ENCODE measurements at regions not wholly inside any gene's neighbourhood (a gene's known extent, or its start where the extent isn't known, plus 50 kb on each side); places are given as distances from the start of the nearest gene placed in this dataset.
"Not testable (repeated sequence)": the region's sequence is repeated elsewhere in the genome, so short reads cannot be mapped to it uniquely, and the experiment has no call there.

DNA sequence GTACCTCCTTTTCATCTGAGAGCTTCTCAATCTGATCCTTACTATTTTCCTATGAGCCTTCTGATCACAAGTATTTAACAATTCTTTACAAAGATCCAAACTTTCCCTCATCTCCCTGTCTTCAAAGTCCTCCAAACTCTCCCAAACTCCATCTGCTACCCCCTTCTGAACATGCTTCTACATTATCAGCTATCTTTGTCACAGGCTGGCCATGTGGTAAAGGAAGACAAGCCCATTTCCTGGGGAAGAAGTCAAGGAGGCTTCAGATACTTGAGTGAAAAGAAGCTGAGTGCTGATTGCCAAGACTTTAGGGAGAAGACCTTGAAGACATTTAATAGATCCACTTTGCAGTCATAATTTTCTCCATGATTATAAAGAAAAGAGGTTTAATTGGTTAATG lies 231.4 kb downstream of the CWH43 start:
- no peaks in the 10 kb centered on the region for H3K27me3 ChIP-seq
- H3K4me1 ChIP-seq (ENCODE audit: insufficient read depth): no peaks in the 10 kb centered on the region
- H3K9me3 ChIP-seq (ENCODE audit: low read depth): peaks cover 5% of the 10 kb centered on the region
- TF ChIP-seq EZH2 (IDR thresholded peaks at IDR 0.05; ENCODE audit: borderline replicate concordance) (no peak), EZH2phosphoT487 (IDR thresholded peaks at IDR 0.05; ENCODE audit: low read depth, severe bottlenecking, unreplicated experiment) (no peak)
- TF ChIP-seq, protein P1, sequence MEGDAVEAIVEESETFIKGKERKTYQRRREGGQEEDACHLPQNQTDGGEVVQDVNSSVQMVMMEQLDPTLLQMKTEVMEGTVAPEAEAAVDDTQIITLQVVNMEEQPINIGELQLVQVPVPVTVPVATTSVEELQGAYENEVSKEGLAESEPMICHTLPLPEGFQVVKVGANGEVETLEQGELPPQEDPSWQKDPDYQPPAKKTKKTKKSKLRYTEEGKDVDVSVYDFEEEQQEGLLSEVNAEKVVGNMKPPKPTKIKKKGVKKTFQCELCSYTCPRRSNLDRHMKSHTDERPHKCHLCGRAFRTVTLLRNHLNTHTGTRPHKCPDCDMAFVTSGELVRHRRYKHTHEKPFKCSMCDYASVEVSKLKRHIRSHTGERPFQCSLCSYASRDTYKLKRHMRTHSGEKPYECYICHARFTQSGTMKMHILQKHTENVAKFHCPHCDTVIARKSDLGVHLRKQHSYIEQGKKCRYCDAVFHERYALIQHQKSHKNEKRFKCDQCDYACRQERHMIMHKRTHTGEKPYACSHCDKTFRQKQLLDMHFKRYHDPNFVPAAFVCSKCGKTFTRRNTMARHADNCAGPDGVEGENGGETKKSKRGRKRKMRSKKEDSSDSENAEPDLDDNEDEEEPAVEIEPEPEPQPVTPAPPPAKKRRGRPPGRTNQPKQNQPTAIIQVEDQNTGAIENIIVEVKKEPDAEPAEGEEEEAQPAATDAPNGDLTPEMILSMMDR (IDR thresholded peaks at IDR 0.05; ENCODE audit: poor library complexity): no peak
- no peaks in the 10 kb centered on the region for H3K79me2 ChIP-seq
- no peak overlapping the region for H3K4me2 ChIP-seq
- no peaks in the 10 kb centered on the region for H4K20me1 ChIP-seq (ENCODE audit: insufficient read depth, poor library complexity, severe bottlenecking)
- DNase-seq (ENCODE audit: low spot score): no peak
- H3K4me3 ChIP-seq: no peak overlapping the region
- no peaks in the 10 kb centered on the region for H3K36me3 ChIP-seq (replicated peaks; ENCODE audit: insufficient read depth, low read depth)
- H3K9me2 ChIP-seq (replicated peaks; ENCODE audit: insufficient read depth): no peaks in the 10 kb centered on the region
- no peak overlapping the region for H2AFZ ChIP-seq
- H3K27ac ChIP-seq: no peak overlapping the region

DNA sequence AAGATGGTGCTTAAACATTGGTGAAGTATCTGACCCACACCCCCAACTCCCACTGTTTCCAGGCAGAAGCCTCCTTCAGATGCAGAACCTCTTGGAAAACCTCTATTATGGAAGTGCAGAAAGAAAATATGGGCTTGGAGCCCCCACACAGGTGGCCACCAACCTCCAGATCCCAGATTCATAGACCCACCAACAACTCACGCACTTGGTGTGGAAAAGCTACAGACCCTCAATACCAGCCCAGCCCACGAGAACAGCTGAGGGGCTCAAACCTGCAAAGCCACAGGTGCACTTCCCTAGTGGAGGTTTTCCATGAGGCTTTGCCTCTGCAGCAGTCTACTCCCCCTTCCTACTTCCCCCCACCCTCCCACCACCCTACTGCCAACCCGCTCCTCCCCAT lies 232.0 kb downstream of the CWH43 start:
- not testable (repeated sequence) for H3K4me2 ChIP-seq; H3K27me3 ChIP-seq; H3K9me2 ChIP-seq (replicated peaks; ENCODE audit: insufficient read depth); H3K27ac ChIP-seq; DNase-seq (ENCODE audit: low spot score); H3K79me2 ChIP-seq; H4K20me1 ChIP-seq (ENCODE audit: insufficient read depth, poor library complexity, severe bottlenecking); H3K9me3 ChIP-seq (ENCODE audit: low read depth); H2AFZ ChIP-seq; H3K4me1 ChIP-seq (ENCODE audit: insufficient read depth); H3K4me3 ChIP-seq; H3K36me3 ChIP-seq (replicated peaks; ENCODE audit: insufficient read depth, low read depth)
- WGBS (ENCODE audit: low lambda C conversion rate, missing lambda C conversion rate): 71% methylated on average over 3 of the region's 3 CpGs

DNA sequence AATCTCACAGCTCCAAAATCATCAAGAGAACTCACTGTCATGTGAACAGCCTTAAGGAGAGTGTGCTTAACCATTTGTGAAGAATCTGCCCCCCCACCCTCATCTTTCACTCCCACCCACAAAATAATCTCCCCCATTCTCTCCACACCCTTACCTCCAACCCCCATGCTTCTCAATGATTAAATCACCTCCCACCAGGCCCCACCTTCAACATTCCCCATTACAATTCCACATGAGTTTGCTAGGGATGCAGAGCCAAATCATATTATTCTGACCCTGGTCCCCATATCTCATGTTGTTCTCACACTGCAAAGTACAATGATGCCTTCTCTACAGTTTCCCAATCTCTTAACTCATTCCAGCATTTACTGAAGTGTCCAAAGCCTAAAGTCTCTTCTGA lies 232.9 kb downstream of the CWH43 start:
- H3K36me3 ChIP-seq (replicated peaks; ENCODE audit: insufficient read depth, low read depth); H4K20me1 ChIP-seq (ENCODE audit: insufficient read depth, poor library complexity, severe bottlenecking); H3K9me2 ChIP-seq (replicated peaks; ENCODE audit: insufficient read depth); H2AFZ ChIP-seq; H3K4me3 ChIP-seq; H3K79me2 ChIP-seq; H3K9me3 ChIP-seq (ENCODE audit: low read depth); H3K27ac ChIP-seq; H3K4me2 ChIP-seq; H3K4me1 ChIP-seq (ENCODE audit: insufficient read depth); H3K27me3 ChIP-seq; DNase-seq (ENCODE audit: low spot score): not testable (repeated sequence)

DNA sequence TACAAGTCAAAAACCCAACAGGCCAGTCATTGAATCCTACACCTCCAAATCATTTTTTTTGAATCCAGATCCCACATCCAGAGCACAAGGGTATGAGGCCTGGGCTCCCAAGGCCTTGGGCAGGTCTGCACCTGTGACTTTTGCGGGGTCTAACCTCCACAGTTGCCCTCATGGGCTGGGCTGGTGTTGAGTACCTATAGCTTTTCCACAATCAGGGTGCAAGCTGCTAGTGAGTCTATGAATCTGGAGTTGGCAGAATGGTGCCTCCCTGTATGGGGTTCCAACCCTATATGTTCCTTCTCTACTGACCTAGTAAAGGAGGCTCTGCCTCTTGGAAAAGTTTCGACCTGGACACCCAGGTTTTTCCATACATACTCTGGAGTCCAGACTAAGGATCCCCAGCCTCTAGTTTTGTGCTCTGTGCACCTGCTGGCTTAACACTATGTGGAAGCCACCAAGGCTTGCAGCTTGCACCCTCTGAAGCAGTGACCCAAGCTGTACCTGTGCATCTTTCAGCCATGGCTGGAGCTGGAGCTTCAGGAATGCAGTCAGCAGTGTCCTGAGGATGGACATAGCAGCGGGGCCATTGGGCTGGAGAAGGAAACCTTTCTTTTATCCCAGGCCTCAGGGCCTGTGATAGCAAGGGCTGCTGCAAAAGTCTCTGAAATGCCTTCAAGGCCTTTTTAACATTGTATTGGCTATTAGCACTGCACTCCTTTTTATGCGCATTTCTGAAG lies 233.6 kb downstream of the CWH43 start:
- not testable (repeated sequence) for H4K20me1 ChIP-seq (ENCODE audit: insufficient read depth, poor library complexity, severe bottlenecking); H3K4me1 ChIP-seq (ENCODE audit: insufficient read depth)
- 31% methylated on average over 4 of the region's 4 CpGs for WGBS (ENCODE audit: low lambda C conversion rate, missing lambda C conversion rate)

DNA sequence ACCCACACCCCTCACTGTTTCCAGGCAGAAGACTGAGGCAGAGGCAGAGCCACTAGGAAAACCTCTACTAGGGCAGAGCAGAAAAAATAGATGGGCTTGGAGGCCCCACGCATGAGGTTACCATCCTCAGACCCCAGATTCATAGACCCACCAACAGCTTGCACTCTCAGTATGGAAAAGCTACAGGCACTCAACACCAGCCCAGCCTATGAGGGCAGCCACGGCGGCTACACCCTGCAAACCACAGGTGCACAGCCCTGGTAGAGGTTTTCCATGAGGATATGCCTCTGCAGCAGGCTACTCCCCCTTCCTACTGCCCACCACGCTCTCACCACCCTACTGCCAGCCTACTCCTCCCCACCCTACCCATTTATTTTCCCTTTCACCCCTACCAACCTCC lies 235.1 kb downstream of the CWH43 start:
- Histone ChIP-seq H3K27me3 (no peaks in the 10 kb centered on the region), H3K9me2 (replicated peaks; ENCODE audit: insufficient read depth) (no peaks in the 10 kb centered on the region), H3K9me3 (ENCODE audit: low read depth) (peaks cover 5% of the 10 kb centered on the region), H2AFZ (no peak overlapping the region), H3K4me1 (ENCODE audit: insufficient read depth) (no peaks in the 10 kb centered on the region), H3K36me3 (replicated peaks; ENCODE audit: insufficient read depth, low read depth) (no peaks in the 10 kb centered on the region), H3K27ac (no peak overlapping the region), H3K4me2 (no peak overlapping the region), H3K79me2 (no peaks in the 10 kb centered on the region), H3K4me3 (no peak overlapping the region), H4K20me1 (ENCODE audit: insufficient read depth, poor library complexity, severe bottlenecking) (no peaks in the 10 kb centered on the region)
- TF ChIP-seq, protein P1 (IDR thresholded peaks at IDR 0.05; ENCODE audit: poor library complexity): no peak
- TF ChIP-seq EZH2phosphoT487 (IDR thresholded peaks at IDR 0.05; ENCODE audit: low read depth, severe bottlenecking, unreplicated experiment) (no peak), EZH2 (IDR thresholded peaks at IDR 0.05; ENCODE audit: borderline replicate concordance) (no peak)
- WGBS (ENCODE audit: low lambda C conversion rate, missing lambda C conversion rate): 41% methylated on average over 4 of the region's 4 CpGs
- DNase-seq (ENCODE audit: low spot score): no peak

More for the DNA sequence above, 233.6 kb downstream of the CWH43 start:
- not testable (repeated sequence) for H3K36me3 ChIP-seq (replicated peaks; ENCODE audit: insufficient read depth, low read depth); H3K4me3 ChIP-seq; H3K9me3 ChIP-seq (ENCODE audit: low read depth); H3K9me2 ChIP-seq (replicated peaks; ENCODE audit: insufficient read depth); H3K79me2 ChIP-seq; H3K27me3 ChIP-seq; DNase-seq (ENCODE audit: low spot score); H3K4me2 ChIP-seq; H2AFZ ChIP-seq; H3K27ac ChIP-seq

DNA sequence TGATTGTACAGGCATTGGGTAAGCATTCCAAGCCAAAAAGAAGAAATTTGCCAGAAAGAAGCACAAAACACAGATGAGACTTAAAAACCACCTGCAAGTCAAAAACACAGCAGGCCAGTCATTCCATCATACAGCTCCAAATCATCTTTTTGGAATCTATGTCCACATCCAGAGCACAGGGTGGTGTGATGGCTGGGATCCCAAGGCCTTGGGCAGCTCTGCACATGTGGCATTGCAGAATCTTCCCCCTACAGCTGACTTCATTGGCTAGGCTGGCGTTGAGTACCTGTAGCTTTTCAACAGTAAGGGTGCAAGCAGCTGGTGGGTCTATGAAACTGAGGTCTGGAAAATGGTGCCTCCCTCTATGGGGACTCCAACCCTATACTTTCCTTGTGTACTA lies 236.7 kb downstream of the CWH43 start:
- WGBS (ENCODE audit: low lambda C conversion rate, missing lambda C conversion rate): 56% methylated on average over 1 of the region's 1 CpG

DNA sequence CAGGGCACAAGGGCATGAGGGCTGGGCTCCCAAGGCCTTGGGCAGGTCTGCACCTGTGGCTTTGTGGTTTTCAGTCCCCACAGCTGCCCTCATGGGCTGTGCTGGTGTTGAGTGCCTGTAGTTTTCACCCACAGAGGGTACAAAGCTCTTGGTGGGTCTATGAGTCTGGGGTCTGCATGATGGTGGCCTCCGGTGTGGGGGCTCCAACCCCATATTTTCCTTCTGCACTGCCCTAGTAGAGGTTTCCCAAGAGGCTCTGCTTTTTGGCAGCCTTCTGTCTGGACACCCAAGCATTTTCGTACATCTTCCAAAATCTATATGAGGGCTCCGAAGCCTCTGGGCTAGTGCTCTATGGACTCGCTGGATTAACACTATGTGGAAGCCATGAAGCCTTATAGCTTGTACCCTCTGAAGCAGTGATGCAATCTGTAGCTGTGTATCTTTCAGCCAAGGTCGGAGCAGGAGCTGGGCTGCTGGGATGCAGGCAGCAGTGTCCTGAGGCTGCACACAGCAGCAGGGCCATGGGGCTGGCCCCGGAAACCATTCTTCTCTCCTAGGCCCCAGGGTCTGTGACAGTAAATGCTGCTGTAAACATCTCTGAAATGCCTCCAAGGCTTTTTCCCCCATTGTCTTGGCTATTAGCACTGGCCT lies 240.3 kb downstream of the CWH43 start:
- not testable (repeated sequence) for H3K79me2 ChIP-seq; H3K9me2 ChIP-seq (replicated peaks; ENCODE audit: insufficient read depth); H3K9me3 ChIP-seq (ENCODE audit: low read depth); H3K27me3 ChIP-seq; DNase-seq (ENCODE audit: low spot score); H3K4me3 ChIP-seq; H3K36me3 ChIP-seq (replicated peaks; ENCODE audit: insufficient read depth, low read depth); H3K27ac ChIP-seq; H3K4me1 ChIP-seq (ENCODE audit: insufficient read depth); H3K4me2 ChIP-seq; H2AFZ ChIP-seq; H4K20me1 ChIP-seq (ENCODE audit: insufficient read depth, poor library complexity, severe bottlenecking)
- 80% methylated on average over 6 of the region's 6 CpGs for WGBS (ENCODE audit: low lambda C conversion rate, missing lambda C conversion rate)

More for the DNA sequence above, 236.7 kb downstream of the CWH43 start:
- not testable (repeated sequence) for H2AFZ ChIP-seq; H3K9me2 ChIP-seq (replicated peaks; ENCODE audit: insufficient read depth); H3K27ac ChIP-seq; DNase-seq (ENCODE audit: low spot score); H3K9me3 ChIP-seq (ENCODE audit: low read depth); H3K36me3 ChIP-seq (replicated peaks; ENCODE audit: insufficient read depth, low read depth); H3K4me2 ChIP-seq; H3K79me2 ChIP-seq; H4K20me1 ChIP-seq (ENCODE audit: insufficient read depth, poor library complexity, severe bottlenecking); H3K4me3 ChIP-seq; H3K27me3 ChIP-seq; H3K4me1 ChIP-seq (ENCODE audit: insufficient read depth)

Measured in hepatocyte (in vitro differentiated cells).